ENCODE measurements at regions not wholly inside any gene's neighbourhood (a gene's known extent, or its start where the extent isn't known, plus 50 kb on each side); places are given as distances from the start of the nearest gene placed in this dataset.

- TF ChIP-seq, protein P1, sequence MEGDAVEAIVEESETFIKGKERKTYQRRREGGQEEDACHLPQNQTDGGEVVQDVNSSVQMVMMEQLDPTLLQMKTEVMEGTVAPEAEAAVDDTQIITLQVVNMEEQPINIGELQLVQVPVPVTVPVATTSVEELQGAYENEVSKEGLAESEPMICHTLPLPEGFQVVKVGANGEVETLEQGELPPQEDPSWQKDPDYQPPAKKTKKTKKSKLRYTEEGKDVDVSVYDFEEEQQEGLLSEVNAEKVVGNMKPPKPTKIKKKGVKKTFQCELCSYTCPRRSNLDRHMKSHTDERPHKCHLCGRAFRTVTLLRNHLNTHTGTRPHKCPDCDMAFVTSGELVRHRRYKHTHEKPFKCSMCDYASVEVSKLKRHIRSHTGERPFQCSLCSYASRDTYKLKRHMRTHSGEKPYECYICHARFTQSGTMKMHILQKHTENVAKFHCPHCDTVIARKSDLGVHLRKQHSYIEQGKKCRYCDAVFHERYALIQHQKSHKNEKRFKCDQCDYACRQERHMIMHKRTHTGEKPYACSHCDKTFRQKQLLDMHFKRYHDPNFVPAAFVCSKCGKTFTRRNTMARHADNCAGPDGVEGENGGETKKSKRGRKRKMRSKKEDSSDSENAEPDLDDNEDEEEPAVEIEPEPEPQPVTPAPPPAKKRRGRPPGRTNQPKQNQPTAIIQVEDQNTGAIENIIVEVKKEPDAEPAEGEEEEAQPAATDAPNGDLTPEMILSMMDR (IDR thresholded peaks at IDR 0.05): no peak
- no peak for TF ChIP-seq POLR2A (IDR thresholded peaks at IDR 0.05)
Observed at GRCh38 chr3:157752956-157753786, 250.0 kb upstream of the VEPH1 start.
